Mucosa of descending colon (tissue), 3 donors: ENCODE measurements at regions not wholly inside any gene's neighbourhood (a gene's known extent, or its start where the extent isn't known, plus 50 kb on each side); places are given as distances from the start of the nearest gene placed in this dataset.

Source experiments
- ATAC-seq: fragments of 200-7000 bp; cut with Tn5 transposase; one replicate; pipeline ENCODE4 v1.9.1; 2020; ENCODE audit warnings: mild to moderate bottlenecking, moderate library complexity
- DNase-seq, 3 donors: peaks; one replicate each; pipeline ENCODE4 v3.0.0-alpha.2; 2020
- H3K36me3 ChIP-seq: fragments of 200-600 bp; one replicate; pipeline ENCODE4 v1.8.0; 2021; ENCODE audit warnings: low read depth, mild to moderate bottlenecking
- H3K4me1 ChIP-seq: fragments of 200-600 bp; one replicate; pipeline ENCODE4 v1.8.0; 2021; ENCODE audit warnings: low read depth, mild to moderate bottlenecking
- H3K4me3 ChIP-seq: fragments of 200-600 bp; one replicate; pipeline ENCODE4 v1.8.0; 2021; ENCODE audit warnings: mild to moderate bottlenecking
- H3K9me3 ChIP-seq: fragments of 200-600 bp; one replicate; pipeline ENCODE4 v1.8.0; 2021; ENCODE audit warnings: mild to moderate bottlenecking
- CTCF ChIP-seq: fragments of 200-600 bp; IDR thresholded peaks from one replicate; pipeline ENCODE4 v1.8.0; 2022; ENCODE audit warnings: antibody characterized with exemption, mild to moderate bottlenecking
- intact Hi-C, 2 donors: fragments of 100-400 bp; cut with DNase I in 1 of 2; cut with micrococcal nuclease in 1 of 2; formaldehyde crosslinking; loops; one replicate each; pipeline versions ENCODE4 v1.11.0 to v1.11.1; 2022; cut with DNase I, micrococcal nuclease
- donor health status: DM: no; HTN: no; CAD: no; lungs with moderate emphysema.
- donor health status: DM: no; HTN: no; CAD: no.
- donor health status: DM: no; HTN: yes; CAD: no.

- H3K36me3 ChIP-seq: no peaks in the 10 kb centered on the region
- no peak for DNase-seq
- peak; percentile 57 for ATAC-seq
- intact Hi-C loops: no loop called here
- H3K9me3 ChIP-seq: no peaks in the 10 kb centered on the region
- H3K4me1 ChIP-seq: no peaks in the 10 kb centered on the region
- no peak overlapping the region for H3K4me3 ChIP-seq
- TF ChIP-seq CTCF: no peak
Observed at GRCh38 chr11:80523057-80523456, 1082.2 kb upstream of the TENM4 start.

GRCh38 chr11:80521592-80521991, 1080.8 kb upstream of the TENM4 start:
- TF ChIP-seq CTCF: no peak
- no peak for DNase-seq
- intact Hi-C loops: no loop called here
- H3K4me3 ChIP-seq: no peak overlapping the region
- ATAC-seq: no peak
- H3K4me1 ChIP-seq: no peaks in the 10 kb centered on the region
- no peaks in the 10 kb centered on the region for H3K9me3 ChIP-seq
- no peaks in the 10 kb centered on the region for H3K36me3 ChIP-seq

DNA sequence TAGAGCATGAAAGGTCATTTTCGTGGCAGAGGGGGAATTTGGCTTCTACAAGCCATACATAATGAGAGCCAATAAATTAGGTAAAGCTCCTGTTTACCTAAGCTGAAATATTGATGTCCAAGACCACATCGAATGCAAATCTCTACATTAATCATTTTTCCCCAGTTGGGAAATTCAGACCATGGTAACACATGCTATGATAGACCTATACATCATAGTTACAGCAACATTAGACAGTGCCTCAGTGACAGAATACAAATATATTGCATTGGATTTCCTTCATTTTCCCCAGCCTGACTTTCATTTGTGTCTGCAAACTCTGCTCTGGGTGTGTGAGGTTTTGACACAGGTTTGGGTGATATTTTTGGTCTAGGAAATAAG, 1079.7 kb upstream of the TENM4 start:
- intact Hi-C loops: no loop called here
- no peak overlapping the region for H3K4me3 ChIP-seq
- TF ChIP-seq CTCF: no peak
- H3K36me3 ChIP-seq: no peaks in the 10 kb centered on the region
- no peaks in the 10 kb centered on the region for H3K9me3 ChIP-seq
- no peak for ATAC-seq
- no peaks in the 10 kb centered on the region for H3K4me1 ChIP-seq
- DNase-seq: no peak

- Histone ChIP-seq H3K4me3 (no peak overlapping the region), H3K4me1 (no peaks in the 10 kb centered on the region), H3K36me3 (no peaks in the 10 kb centered on the region), H3K9me3 (no peaks in the 10 kb centered on the region)
- ATAC-seq: peak; percentile 64
- DNase-seq: peak in 1 of 3 donors; percentile 30
- TF ChIP-seq CTCF: no peak
- intact Hi-C loops: no loop called here
Observed at GRCh38 chr11:80519596-80520506, 1079.0 kb upstream of the TENM4 start.

- no peak for TF ChIP-seq CTCF
- no peaks in the 10 kb centered on the region for H3K4me1 ChIP-seq
- no peaks in the 10 kb centered on the region for H3K9me3 ChIP-seq
- no peak for ATAC-seq
- DNase-seq: peak in 1 of 3 donors; percentile 21
- H3K4me3 ChIP-seq: no peak overlapping the region
- no peaks in the 10 kb centered on the region for H3K36me3 ChIP-seq
- intact Hi-C loops: no loop called here
Observed at GRCh38 chr11:80517701-80518100, 1076.9 kb upstream of the TENM4 start.
